ENCODE measurements at regions not wholly inside any gene's neighbourhood (a gene's known extent, or its start where the extent isn't known, plus 50 kb on each side); places are given as distances from the start of the nearest gene placed in this dataset.

DNA sequence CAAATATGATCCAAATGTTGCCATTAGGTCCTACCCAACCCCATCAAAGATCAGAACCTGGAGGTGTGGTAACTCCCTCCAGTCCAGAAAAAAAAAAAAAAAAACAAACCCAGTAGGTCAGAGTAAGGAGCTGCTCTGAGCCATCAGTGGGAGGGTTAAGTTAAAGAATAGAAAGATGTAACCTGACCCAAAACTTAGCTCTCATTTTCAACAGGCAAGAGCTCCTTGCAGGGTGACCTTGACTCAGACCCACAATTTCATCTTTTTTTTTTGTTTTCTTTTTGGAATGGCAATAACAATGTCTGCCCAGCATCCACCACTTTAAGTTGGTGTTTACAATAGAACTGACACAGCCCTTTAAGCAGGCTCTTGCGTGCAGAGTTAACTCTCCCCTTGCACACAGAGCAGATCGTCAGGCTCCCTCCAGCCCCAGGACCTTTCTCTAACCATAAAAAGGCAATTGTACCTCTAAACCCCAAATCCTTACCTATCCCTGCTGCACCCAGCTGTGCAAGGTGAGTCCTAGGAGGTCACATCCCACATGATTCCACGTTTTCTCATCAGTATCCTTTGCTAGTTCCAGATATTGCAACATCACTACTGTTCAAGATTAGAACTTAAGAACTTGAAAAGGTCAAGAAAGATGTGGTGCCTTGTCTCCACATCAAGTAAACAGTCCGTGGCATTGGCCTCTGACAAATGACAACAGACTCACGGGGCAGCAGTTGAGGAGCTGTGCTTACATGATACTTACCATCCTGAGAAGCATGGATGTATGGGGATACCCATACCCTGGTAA lies 178.6 kb upstream of the EEA1 start:
- DNase-seq: no peak

DNA sequence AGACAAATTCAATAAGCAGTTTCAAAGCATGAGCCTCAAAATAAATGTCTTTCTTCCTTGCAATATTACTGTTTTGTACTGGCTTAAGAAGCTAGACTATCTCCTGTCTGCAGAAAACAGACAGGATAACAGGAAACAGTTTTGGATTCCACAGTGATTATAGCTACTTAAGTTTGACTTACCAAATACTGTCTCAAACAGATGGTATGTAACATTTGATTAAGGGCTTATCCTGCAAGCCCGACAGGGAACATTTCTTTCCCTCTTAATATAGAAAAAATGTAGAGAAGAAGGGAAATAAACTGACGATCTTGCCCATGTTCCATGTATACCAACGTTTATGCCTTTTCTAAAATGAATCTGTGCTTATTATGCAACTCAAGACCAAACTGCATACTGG lies 179.9 kb upstream of the EEA1 start:
- DNase-seq: no peak

DNA sequence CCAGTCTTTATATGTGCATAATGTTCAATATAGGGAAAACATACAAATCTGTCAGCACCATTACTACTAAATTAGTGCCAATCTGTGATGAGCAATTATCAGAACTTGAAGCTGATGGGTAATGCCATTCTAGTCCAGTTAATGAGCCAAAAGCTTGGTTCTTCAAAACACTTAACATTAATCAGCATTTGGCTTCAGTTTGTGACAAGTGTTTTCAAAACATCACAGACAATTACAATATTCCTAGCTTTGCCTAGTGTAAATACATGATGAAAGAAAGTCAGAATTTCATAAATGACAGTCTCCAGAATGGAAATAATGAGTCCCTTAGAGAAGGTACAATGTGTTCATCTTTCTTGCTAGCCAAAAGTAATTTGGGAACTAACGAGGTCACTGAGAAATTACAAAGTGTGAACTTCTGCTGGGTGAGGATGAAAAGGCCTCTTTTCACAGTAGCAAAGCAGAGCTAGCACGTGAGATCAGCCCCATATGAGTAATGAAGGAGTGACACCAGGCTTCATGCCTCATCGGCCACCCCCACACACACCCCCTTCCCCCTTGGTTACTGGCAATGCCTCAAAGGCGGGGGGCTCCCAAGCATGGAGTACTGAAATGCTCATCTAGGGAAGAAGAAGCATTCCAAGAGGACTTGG lies 180.6 kb upstream of the EEA1 start:
- DNase-seq: no peak

DNA sequence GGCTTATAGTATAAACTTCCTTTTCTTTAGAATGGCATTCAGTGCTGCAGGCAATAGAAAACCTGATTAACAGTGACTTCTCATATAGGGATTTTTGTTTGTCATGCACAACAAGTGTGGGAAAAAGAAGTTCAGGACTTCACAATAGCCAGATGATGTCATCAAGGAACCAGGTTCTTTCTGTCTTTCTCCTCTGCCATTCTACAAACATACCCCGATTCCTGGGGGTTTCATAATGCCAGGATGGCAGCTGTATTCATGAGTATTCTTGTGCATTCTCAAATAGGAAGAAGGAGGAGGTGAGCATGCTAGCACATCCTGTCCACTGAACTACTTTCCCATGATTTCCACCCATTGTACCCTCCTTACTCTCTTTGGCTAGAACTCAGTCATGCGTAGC lies 182.7 kb upstream of the EEA1 start:
- DNase-seq: no peak

DNA sequence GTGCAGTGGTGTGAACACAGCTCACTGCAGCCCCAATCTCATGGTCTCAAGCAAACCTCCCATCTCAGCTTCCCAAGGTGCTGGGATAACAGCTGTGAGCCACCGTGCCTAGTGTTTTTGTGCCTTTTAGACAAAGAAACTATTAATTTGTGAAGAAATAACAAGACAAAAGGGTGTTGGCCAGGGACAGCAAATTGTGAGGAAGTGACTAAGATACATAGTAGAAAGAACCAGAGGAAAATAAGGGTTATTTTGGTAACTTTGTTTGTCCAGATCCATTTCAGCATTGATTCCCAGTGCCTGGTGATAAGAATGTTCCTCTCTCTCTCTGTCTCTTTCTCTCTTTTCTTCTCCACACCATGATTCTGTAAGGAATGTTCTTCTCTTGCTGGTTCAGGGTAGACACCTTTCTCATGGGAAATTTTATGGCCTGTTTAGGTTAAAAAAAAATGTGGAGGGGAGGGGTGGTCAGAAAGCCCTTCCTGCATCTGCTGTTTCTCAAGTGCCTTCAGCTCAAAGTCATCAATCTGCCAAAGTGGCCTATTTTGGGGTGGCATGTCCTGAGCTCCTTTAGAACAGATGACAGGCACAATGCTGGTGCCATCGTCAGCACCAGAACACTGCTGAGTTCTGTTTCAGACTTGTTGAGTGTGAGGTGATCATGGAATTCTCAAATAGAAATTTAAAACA lies 184.4 kb upstream of the EEA1 start:
- DNase-seq: no peak

DNA sequence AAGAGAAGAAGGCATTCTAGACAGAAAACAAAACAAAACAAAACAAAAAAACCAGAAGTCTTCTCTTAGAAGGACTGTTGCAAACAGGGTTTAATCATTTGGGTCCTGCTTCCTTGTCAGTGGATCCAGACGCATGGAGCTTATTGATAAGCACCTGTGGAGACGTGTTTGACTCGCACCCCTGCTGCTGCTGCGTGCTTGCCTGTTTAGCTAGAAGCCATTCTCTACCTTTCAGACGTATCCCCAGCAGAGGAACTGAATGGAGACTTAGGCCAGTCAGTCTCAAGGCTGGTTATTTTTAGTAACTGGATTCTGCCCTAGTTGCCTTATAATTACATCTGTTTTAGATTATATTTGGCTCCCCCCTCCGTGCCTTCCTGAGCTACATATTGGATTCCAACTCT lies 186.1 kb upstream of the EEA1 start:
- no peak for DNase-seq

DNA sequence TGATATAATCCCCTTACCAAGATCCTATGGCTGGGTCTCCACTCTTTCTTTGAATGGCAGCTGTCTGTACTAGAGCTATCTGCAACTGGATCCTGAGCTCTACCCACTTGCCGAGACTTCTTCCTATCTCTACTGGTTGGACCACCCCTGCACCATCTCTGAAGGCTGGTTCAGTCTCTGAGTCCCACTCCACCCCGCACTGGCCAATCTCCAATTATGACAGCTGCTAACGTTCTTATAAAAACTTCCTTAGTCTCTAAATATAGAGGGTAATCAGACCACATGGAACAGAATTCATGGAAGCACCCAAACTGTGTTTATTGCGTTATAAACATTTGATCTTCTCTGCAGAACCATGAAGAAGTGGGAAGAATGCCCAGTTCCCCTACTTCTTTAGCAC lies 186.6 kb upstream of the EEA1 start:
- no peak for DNase-seq

DNA sequence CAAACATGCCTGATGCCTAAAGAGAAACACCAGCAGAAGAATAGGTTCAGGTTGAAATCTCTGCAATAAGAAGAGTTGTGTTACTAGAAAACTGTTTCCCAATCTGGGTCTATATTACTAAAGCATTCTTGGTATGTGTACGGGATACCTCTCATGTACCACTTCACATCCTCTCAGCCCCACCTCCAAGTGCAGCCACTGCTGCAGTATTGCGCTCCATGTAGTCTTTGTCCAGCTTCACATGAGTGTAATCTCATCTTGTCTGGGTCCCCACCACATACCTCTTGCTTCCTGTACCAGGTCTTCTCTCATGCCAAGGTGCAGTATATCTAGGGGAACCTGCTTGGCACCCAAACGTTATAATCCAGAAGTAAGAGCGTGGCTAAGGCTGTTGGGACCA lies 187.5 kb upstream of the EEA1 start:
- no peak for DNase-seq

DNA sequence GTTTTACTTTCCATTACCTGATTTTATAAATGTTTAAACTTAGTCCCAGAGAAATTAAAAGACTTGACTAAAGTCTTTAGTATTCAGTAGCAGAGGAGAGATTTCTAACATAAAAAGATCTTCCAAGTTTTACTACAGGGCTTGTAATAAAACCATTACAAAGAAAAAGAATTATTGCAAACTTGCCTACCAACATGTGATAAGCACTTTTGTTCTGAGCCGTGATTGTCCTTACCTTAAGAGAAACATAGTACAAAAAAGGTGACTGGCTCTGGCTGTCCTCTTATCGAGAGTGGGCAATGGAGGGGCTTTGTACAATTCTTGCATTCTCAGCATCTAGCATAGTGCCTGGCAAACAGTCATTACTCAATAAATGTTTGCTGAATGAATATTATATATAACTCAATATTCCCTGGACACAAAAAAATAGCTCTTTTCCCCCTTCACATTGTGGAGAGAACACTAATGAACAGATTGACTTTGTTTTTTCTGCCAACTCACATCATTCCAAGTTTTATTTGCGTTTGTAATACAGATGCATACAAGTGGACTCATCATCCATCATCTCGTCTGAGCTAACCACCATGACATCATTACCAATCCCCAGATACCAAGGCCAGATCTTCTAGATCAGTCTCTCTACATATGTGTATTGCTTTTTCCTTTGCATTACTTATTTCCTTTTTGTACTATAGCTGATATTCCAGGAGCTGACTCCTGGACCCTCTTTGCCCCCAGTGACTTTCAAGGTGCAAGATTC lies 192.8 kb upstream of the EEA1 start:
- DNase-seq: no peak

DNA sequence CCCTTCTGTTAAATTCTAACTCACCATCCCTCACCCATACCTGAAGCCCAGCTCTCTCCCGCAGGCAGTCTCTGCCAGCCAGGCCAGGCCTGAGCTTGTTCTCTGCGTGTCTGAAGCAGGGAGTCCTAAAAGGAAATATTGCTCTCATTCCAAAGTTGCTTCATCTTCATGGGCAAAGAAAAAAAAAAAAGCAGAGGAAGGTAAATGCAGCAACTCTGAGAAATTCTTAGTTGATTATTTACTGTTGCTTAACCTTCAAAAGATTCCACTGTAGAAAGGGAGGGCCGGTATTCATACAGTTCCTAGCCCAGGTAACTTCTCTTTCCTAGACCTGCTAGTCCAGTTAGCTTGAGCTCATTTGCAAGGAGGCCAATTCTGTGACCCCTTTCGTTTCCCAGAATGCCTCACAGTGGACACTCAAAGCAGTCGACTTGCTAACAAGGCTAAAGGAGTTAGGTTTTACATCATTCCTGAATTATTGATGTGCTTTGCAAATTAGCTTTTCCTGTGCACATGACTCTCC lies 193.5 kb upstream of the EEA1 start:
- DNase-seq: no peak

DNA sequence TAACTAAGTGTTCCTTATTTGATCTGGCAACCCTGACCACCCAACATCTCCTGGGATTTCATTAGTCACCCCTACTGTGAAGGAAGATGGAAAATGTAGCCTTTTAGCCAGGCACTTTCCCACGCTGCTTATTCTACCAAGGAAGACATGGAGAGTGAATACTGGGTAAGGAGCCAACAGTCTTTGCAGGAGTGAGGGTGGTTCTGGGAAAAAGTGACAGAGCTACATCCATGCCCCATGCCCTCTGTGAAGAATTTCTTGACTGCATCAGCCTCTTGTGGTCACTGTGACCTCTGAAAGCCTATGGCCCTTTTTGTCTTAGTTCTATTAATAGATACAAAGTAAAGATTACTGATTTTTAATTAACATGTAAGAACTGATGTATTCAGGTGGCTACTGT lies 196.0 kb upstream of the EEA1 start:
- DNase-seq: no peak

DNA sequence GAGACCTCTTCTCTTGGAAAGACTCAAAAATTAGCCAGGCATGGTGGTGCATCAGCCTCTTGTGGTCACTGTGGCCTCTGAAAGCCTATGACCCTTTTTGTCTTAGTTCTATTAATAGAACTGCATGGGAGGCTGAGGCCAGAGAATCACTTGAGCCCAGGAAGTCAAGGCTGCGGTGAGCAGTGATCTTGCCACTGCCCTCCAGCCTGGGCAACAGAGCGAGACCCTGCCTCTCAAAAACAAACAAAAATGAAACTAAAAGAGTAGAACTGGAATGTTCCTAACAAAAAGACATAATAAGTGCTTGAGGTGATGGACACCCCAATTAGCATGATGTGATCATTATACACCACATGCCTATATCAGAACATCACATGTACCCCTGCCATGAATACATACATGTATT lies 197.0 kb upstream of the EEA1 start:
- no peak for DNase-seq

DNA sequence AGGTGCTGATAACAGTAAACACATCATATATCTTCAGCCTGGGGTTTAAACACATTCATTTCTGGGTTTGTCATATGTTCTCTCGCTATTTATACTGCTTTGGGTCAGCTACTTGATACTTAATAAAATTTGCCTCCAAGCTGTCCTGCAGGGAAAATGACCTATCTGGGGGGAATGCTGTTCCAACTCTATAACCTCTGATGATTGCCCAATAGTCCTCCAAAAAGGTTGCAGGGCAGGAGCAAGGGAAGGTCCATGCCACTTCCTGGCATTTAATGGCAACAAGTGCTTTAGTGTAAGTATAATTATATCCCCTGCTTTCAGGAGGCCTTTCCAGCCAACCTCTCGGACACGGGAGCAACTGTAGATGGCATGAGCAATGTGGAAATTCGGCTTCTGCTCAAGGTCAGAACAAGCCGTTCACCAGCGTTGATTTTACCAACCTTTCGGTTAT lies 198.0 kb upstream of the EEA1 start:
- DNase-seq: no peak

DNA sequence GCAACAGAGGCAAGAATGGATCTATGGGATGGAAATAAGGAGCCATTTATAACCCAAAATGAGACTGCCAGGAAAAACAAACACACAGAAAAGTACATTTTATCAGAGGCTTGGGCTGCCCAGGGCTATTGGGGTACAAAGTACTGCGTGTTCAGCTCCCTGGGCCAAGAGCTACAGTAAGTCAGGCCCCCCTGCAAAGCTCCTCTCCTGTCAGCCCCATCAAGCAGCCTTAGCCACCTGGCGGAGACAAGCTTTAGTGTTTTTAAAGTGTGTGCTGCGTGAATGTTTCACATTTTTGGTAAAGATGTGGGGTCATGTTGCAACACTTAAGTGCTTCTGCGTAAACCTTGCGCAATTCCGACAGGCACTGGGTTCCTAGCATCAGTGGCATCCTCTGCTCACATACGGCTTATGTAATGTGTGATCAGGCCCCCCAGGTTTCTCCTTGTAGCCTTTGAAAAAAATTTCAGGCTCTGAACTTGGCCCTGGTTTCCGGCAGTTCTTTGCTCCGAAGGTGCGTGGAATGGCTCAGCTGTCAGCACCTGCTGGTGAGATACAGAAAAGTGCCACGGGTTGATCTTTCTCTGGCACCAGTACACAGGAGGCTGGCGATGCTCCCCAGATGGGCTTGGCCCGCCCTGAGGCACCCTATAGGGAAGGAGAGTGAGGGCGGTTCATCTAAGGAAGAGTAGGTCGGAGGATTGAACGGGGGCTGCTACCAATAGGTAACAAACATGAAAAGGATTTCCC lies 198.7 kb upstream of the EEA1 start:
- DNase-seq: no peak

DNA sequence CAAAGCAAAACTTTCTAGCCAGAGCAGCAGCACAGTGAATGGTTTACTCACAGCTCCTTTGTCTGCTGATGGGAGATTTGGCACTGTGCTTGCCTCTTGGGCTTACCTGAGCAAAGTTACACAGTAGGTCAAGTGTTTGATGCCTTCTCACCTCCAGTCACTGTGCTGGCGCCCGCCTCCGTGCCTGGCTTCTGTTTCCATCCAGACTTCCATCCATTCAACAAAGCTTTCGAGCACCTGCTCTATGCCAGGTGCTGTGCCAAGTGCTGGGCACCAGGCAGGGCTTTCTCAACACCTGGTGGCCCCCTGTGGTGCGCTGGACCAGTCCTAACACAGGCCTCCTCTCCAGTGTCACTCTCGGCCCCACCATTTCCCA lies 199.2 kb upstream of the EEA1 start:
- no peak for DNase-seq

DNA sequence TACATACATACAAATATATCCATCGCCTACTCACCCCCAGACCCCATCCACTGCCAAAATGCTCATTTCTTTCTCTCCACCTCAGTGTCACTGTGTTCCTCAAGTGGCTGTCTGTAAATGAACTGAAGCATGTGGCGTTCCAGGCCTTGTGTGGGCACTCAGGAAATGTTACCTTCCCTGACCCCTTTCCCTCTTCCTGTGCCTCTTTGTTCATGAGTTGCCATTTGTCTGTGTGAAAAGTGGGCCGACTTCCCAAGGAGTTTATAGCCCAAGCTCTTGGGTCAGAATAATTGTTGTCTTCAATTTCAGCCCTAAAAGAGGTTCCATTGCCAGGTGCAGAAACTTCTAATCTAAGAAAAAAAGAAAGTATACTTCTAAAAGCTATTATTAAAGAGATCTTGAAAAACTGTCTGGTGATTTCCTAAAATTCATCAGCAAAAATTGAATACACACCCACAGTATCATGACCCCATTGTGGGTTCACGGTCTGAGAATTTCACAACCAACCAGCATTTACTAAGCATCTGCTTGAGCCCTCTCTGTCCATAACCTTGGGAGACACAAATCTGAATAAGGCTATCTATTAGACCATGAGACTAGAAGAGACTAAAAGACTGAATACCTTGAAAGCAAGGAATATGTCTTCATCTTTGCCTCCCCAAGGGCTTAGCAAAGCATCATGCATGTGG lies 201.4 kb upstream of the EEA1 start:
- DNase-seq: no peak

DNA sequence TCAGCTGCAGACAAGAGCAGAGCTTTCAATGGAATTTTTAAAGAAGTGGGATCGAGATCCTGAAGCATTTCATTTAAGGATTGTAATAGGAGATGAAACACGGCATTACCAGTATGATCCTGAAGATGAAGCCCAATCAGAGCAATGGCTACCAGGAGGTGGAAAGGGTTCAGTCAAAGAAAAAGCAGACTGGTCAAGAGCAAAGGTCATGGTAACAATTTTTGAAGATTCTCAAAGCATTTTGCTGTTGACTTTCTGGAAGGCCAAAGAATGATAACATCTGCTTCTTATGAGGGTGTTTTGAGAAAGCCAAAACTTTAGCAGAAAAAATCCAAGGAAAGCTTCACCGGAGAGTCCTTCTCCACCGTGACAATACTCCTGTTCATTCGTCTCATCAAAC lies 204.3 kb upstream of the EEA1 start:
- no peak for DNase-seq

DNA sequence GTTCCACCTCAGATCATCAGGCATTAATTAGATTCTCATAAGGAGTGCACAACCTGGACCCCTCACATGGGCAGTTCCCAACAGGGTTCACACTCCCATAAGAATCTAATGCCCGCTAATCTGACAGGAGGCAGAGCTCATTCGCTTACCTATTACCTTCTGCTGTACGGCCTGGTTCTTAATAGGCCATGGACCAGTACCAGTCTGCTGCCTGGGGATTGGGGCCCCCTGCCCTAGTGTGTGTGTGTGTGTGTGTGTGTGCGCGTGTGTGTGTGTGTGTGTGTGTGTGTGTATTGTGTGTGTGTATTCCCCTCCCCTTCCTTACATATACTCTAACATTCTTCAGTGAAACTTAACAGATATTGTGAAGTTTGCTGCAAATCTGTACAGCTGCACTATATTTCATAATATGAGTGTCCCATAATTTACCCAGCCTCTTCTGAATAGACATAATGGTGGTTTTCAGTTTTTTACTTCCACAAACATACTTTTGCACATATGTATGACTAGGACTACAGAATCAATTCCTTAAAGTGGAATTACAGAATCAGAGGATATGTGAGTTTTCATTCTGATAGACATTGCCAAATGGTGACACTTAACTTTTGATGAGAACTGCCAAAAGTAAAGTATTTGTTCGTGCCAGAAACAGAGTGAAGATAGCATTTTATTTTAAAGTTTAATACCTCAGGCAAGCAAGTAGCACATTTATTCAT lies 205.2 kb upstream of the EEA1 start:
- no peak for DNase-seq

DNA sequence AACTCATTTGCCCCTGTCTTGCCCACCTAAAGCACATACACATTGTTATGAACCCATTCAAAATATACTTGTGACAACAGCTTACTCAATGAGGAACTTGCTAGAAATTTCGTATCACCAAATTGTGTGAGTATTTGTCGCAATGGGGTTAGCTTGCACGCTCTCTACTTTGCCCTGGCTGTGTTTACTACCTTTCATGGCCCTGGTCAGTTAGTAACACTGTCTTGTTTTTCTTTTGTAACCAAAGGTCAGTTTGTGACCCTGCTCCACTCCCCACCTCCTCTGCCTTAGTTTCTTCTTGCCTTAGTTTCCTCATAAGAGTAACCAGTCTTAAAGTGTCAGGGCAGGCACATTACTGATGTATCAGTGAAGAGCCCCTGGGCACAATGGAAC lies 205.8 kb upstream of the EEA1 start:
- DNase-seq: no peak

DNA sequence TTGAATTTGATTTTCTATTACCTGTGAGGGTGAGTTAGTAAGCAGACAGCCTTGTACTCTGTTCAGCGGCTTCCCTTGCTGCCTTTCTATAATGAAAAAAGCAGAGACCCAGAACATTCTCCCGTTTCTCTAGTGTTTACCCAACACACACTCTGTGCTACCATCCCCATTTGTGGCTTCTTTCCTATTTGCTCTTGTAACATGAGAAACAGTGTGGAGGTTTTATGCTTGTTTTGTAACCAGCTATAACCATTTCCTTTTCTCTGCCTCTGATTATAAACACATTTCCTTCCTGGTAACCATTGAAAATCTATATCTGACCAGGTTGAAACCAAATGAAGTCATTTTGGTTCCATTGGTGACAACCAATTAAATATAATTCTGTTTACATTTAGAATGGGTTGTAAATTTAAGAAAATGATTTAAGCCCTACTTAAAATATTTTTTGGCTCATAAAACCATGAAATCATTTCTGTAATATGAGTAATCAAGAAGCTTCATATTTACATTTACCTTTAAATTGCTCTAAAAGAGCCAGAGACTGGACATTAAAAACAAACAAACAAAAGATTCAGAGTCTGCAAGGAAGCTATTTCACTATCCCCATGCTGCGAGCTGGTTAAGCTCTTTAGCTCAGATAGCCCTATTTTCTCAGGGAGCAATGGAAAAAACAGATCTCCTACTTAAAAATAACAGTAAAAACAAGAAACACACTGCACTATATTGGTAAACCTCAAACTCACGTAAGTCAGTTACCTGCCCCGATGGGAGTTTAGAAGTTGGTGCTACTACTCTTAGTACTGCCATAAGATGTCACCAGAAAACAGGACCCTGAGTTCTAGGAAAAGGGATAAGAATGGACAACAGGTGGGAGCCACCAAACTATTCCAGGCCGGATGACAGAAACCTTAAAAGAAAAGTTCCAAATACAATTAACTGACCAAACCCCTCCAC lies 206.5 kb upstream of the EEA1 start:
- no peak for DNase-seq

Measured in CD4-positive, alpha-beta T cell treated with Interleukin-4 for 4 hours (primary cell).